ENCODE measurements at regions not wholly inside any gene's neighbourhood (a gene's known extent, or its start where the extent isn't known, plus 50 kb on each side); places are given as distances from the start of the nearest gene placed in this dataset.
A peak's percentile ranks its signal among the peaks of the same experiment; 100 is the strongest.
"Not testable (repeated sequence)": the region's sequence is repeated elsewhere in the genome, so short reads cannot be mapped to it uniquely, and the experiment has no call there.

DNA sequence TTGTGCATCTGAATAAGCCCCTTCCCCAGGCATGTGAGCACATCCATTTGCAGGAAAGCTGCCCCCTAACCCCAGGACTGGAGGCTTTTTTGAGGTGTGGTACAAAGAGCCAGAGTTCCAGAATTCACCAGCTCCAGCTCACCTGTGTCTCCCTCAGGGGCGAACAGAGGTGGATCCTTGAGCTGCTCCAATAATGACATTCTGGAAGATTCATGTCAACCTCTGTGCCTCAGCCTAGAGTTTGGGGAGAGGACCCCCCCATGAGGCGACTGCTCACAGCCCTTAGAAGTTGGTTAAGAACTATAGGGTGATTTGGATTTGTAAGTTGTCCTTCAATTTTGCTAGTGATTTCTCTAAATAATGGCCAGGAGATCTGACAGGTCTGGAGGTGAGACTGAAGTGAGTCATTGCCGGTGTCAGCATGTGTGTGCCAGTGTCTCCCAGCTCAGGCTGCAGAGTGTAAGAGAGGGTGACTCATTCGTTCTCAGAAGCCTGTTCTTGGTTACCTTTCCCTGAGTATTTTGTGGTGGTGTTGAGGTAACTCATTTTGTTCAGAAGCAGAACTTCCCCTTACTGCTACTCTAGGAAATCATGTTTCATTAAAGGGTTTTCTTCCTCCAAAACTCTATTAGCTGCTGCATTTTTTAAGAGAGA, 136.9 kb upstream of the TOPAZ1 start:
- DNase-seq: no peak

DNA sequence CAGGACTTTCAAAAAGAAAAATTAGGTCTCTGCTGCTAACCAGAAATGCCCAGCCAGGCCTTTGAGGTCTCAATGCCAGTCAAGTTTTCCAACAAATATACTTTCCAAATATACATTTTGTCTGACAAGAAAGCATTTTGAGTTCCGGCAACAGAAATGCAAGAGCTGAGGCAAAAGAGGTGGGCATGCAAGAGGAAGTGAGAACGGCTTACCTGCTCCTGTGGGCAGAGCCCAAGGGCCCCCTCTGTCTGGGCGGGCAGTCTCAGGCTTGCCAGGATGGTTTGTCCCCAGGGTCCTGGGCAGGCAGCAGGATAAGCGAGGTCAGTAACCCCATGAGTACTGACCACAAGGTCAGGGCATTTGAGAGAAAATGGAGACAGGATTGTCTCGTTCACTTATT, 136.1 kb upstream of the TOPAZ1 start:
- DNase-seq: no peak

DNA sequence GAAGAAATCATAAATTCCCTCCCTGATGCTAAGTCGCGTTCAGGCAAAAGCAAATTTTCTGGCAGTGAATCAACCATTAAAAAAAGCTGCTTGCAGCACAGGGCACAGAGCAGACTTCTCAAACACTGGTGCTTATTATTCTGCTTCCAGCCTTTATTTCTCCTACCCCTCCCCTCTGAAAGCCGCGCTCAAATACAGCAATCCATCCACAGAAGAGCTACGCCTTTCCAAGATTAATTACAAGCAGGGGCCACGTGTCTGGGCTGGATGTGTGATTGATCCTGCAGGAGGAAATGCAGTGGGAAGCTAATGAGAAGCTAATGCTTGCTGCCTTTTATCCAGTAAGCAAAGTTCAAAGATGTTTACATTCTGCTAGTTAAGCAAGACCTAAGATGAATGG, 134.9 kb upstream of the TOPAZ1 start:
- DNase-seq: no peak

DNA sequence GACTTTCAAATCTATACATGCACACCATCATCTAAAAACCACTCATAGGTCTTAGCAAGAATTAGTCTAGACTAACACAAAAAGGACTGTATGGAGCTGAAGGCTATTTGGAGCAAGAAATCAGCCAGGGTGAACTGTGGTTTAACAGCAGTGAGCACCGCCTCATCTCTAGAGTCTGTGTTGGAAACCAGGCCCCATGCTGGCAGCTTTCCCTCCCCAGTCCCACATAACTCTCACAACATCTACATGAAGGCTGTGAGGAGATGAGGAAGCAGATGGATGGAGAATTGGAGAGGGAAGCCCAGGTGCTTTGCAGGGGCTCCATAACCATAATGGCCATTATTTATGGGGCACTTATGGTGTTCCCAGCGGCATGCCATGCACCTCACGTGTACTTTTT, 133.2 kb upstream of the TOPAZ1 start:
- no peak for DNase-seq

DNA sequence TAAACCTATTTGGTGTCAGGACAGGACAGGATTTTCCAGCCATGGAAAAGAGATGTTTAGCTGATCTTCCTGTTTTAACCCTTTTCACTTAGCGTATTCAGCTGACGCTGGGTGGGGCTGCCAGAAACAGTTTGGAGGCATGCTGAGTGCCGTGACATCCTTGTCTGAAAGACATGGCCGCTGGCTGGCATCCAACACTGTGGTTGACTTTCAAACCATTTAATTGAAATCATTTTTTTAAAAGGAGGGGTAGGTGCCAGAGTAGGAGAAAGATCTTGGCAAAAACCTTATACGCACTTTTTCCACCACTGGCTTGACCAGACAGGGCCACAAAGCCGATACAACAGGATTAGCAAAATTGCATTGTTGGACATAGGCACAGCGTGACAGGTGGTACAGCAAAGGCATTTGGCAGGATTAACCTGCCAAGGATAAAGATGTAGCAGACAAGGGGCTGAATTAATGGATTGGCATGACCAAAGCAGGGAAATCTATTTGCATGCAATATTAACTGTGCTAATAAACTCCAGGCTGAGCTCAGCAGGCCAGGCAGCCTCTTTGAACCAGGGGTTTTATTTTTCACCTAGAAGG, 131.8 kb upstream of the TOPAZ1 start:
- DNase-seq: no peak

DNA sequence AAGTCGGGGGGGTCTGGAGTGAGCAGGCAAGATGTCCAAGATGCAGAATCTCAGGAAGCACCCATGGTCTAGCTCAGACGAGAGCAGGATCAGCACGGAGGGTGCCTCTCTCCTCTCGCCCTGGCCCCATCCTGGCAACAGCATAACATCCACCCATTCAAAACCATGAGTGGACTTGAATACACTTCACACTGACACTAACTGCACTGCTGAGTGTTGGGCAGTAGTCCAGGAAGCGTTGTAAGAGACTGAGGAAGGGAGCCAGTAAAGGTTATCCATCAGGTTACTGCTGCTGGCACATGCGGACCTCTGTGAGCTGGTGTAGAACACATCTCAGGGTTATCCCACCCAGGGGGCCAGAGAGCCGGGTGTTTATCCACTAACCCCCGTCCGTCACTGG, 131.0 kb upstream of the TOPAZ1 start:
- DNase-seq: no peak

DNA sequence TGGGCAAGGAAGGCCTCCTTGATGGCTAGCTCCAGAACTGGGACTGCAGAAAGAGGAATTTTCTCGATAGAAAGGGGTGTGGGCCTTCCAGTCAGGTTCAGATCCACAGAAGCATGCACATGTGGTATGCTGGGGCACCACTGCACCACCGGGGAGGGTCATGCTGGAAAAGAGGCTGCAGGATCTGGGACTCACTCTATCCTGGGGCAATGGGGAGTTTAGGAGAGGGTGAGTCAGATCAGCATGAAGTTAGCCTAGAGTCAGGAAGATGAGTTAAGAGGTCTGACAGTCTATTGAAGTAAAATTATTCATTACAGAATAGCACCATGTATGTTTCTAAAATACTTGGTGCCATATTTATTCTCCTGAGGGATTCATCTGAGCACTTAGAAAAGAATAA, 130.2 kb upstream of the TOPAZ1 start:
- DNase-seq: no peak

DNA sequence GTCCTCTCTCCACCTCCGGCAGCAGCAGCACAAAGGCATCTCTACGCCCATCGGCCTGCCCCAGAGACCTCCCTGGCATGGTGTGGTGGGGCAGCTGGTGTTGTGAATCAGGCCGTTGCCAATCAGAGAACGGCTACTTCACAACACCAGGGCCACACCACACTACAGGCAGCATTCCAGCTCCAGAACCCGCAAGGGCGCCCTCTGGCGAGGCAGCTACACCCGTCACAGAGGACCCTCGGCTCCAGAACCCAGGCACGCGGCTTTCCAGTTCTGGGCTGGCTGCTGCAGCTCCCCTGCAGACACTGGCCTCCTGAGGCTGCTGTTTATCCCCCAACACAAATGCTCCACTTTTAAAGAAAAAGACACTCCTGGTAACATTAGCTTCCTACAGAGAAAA, 127.5 kb upstream of the TOPAZ1 start:
- peak; percentile 17 to 27 for DNase-seq

DNA sequence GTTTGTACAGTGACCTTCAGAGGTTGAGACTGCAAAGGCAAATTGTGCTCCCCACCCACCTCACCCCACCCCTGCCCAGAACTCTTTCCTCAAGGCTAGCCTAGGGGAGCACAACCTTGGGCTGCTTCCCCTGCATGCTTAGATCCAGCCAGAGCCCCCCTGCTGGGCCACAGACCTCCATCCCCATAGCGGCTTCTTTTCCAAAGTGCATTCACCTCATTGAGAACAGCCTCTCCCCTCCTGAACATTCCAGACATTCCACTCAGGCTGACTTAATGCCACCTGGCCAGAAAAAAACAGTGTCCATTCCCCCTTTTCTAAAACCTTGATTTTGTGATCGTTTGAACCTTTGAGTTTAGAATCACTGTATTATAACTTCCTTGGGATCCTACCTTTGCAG, 124.4 kb upstream of the TOPAZ1 start:
- no peak for DNase-seq

DNA sequence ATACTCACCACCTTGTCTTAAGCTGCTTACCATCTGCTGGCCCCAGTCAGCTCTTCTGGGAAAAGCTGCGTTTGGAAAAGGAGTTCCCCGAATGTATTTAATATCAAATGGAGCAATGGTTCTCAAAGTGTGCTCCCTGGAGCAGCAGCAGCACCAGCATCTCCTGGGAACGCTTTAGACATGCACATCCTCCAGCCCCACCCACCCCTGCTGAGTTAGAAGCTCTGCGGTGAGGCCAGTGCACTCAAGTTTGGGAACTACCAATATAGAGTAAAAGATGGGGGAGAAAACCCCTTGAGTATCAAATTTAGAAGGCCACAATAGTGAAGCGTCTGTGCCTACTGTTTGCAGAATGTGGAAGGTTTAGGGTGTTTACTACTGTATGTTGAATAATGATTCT, 124.0 kb upstream of the TOPAZ1 start:
- no peak for DNase-seq

DNA sequence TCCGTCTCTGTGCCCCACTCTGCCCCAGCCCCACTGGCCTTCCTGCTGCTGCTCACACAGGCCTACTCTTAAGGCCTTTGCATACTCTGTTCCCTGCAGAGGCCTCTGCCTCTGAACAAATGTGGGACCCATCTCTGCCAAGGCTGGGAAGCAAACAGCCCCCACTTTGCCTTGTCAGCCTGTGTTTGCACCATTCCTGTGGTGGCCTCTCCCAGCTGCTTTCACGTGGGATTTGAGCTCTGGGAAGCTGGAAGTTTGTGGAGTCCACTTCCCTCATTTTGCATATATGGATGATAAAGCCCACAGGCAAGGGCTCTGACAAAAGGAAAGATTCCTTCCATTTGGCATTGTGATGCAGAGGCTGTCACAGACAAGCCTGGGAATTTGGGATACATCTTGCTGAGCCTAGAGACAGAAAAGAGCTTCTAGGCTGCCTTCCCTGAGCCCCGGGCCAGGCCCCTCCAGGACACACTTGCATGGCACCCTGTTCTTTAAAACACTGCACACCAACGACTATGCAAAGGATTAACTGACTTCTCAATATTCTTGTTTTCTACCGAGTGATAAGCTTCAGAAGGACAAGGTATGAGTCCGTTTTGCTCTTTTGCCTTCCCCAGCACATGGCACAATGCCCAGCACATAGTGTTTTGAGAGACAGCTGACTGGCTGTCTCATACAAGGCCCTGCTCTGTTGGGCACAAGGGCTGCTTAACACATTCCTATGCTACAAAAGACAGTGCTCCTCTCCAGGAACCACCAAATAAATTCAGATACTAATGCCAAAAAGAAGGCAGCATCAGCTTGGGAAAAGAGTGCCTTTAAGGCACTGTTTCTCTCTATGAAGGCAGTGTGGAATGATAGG, 120.7 kb upstream of the TOPAZ1 start:
- no peak for DNase-seq

DNA sequence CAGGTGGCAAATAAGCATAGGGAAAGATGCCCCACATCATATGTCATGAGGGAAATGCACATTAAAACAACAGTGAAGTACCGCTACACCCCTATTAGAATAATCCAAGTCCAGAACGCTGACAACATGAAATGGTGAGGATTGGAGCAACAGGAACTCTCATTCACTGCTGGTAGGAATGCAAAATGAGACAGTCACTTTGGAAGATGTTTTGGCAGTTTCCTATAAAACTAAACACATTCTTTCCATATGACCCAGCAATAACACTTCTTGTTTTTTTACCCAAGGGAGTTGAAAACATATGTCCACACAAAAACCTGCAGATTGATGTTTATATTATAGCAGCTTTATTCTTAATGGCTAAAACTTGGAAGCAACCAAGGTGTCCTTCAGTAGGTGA, 116.4 kb upstream of the TOPAZ1 start:
- no peak for DNase-seq

DNA sequence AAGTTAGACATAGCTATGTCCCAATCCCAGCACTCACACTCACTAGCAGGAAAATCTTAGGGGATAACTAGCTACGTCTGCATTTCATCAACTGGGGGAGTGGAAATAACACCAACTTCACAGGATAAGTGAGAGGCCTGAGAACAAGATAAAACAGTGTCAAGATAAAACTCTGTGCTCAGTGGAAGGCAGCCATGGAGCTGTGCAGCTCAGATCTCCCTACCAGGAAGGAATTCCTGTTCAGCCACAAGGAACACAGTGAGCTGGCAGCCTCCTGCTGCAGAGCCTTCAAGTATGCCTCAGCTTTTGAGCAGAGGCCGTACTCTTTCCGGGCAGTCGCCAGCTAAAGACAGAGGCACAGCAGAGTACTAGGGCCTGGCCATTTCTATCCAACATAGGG, 115.8 kb upstream of the TOPAZ1 start:
- no peak for DNase-seq

DNA sequence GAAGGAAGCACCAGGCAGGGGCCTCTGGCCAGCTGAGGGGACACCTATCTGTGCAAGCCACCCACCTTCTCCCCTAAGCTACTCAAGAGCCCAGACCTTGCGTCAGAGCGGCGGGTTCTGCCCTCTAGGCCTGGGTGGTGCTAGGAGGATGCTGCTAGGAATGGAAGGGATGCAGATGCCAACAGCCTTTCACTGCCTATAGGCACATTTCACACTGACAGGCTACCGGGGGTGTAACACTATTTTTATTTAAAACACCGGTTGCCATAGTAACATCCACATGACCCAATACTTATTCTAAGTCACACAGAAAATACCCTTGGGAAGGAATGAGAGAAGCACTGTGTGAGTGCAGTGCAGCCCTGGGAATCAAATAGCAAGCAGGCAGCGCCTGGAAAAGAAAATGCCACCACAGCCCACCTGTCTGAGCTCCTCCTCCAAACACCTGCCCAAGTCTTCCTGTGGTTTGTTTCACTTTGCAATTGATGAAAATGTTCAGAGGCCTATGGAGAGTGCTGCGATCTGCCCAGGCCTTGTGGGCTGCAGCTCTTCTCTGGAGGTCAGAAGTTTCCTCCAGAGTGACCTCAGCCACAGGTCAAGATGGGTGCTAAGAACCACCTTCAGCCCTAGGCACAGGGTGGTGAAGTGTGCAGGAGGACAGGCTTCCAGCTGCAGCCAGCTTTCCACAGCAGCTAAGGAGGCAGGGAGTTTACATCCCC, 113.5 kb upstream of the TOPAZ1 start:
- DNase-seq: no peak

DNA sequence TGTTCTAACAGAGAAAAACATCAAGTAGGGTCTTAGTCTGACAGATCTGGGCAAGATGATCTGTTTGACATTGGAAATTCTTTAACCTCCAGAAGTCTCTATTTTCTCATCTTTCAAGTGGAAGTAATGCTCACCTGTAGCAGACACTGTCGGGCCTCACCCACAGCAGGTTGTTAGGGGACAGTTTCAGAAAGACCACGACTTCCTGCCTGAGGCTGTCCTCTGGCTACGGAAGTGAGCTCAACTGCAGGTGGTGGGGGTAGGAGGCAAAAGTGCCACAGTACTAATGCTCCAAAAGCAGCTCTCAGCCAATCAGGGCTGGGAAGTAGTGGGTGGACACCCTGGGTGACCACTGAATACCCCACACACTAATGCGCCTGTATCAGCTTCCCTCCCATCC, 111.4 kb upstream of the TOPAZ1 start:
- DNase-seq: no peak

DNA sequence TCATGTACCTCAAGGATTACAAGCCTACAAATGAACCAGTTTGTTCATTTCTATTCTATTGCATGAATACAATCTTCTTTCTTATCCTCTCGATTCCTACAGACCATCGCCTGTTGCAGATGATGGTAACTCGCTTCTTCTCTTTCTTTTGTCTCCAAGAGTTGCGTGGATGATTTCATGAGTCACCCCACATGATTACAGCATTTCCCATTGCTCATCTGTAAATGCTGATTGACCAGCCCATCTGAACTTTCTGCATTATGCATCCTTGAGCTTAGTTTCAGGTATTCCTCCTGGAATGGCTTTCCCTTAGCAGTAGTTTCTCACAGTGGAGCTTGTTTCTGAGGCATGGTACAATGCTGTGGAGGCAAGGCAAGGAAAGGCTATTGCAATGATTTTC, 109.6 kb upstream of the TOPAZ1 start:
- DNase-seq: no peak

DNA sequence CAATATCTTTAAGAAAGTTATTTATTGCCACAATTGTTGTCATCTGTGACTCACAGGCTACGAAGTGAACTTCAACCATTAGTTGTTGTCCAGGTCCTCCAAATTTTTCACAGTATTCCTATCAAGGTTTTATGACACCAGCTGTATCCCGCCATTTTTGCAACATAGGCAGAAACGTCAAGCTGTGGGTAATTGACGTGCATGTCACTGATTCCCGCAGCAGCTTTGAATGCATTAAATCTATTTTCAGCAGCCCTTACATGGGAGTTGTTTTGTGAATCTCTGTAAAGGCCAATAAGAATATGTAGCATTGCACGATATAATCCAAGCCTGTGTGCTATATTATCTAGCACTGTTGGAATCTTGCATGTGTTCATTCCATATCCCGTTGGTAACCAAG, 109.1 kb upstream of the TOPAZ1 start:
- DNase-seq: no peak

DNA sequence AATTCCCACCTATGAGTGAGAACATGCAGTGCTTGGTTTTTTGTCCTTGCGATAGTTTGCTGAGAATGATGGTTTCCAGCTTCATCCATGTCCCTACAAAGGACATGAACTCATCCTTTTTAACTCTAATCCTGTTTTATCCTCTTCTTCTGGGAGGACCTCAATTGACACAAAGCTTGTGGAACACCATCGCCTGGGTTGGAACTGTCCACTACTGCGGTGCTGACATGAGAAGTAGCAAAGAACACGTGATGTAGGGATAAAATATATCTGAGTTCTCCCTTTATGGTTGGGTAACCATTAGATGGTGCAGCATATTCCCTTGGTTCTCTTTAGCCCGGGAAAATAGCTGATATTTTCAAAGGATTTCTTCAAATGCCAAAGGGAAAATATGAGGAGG, 105.3 kb upstream of the TOPAZ1 start:
- DNase-seq: no peak

DNA sequence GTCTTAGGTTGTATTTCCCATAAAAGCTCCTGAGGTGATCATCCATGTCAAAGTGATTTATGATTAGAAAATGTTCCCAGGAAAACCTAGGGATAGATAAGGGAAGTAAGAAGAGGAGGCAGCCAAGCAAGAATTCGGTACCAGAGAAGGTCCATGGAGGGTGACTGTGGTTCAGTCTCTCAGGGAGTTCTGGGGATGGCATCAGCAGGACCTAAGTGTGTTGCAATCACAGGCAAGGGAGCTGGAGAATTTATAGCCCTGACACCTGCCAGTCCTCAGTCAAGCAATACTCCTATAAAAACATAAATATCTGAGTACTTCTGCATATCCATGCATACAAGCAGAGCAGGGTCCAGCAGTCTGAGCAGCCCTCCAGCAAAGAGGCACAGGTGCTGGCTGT, 95.6 kb upstream of the TOPAZ1 start:
- DNase-seq: no peak

DNA sequence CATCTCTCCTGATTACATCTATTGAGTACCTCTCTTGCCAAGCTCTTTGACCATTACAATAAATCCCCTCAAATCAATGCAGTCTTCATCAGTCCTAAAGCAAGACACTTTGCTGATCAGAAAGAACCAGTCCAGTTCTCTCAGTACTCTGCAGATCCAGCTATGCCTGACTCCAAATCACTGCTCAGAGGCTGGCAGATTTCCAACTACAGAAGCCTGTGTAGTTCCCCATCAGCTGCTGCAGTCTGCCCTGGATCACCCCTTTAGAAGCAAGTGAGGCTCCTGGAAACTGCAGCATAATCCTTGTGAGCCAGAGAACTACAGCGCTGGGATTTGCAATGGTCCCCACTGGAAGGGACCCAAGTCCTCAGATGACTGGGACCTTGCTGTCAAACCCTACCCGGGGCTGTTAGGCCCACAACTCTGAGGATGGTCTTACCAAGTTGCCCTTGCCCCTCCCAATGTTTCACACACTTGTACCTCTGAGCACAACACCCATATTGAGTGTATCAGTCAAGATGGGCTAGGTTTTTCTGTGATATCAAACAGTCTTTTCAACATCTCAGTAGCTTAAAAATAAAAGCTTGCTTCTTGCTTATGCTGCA, 81.9 kb upstream of the TOPAZ1 start:
- DNase-seq: no peak

DNA sequence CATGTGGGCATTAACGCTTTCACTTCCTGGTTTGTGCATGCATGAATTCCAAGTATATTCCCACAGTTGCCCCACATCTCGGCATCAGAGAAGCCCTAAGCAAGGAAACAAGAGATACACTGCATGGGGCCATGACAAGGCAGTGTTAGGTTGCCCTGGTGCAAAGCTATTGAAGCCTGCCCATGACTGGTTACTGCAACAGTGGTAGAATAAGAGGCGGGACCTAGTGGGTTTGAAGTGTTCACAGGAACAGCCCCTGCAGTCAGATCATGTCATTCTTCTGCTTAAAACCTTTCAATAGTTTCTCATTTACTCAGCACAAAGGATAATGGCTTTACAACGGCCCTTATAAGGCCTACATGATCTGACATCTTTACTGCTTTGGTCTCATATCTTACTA, 80.9 kb upstream of the TOPAZ1 start:
- DNase-seq: no peak

DNA sequence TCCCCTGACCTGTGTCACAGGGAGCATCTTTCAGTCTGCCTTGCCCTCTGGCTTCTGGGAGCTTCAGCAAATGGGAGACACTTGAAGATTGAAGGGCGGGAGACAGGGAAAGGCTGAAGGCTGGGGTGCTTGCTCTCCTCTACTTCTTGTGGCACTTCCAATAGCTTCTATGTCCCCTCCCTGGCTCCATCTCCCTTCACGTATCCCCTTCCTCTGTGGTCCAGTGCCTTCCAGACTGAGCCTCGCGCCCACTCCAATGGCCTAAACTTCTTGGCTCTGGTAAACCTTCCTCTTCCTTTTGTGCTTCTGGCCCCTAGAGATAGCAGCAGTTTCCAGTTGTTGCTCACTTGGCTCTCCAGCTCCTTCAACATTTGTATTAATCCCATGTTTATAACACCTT, 69.8 kb upstream of the TOPAZ1 start:
- no peak for DNase-seq

DNA sequence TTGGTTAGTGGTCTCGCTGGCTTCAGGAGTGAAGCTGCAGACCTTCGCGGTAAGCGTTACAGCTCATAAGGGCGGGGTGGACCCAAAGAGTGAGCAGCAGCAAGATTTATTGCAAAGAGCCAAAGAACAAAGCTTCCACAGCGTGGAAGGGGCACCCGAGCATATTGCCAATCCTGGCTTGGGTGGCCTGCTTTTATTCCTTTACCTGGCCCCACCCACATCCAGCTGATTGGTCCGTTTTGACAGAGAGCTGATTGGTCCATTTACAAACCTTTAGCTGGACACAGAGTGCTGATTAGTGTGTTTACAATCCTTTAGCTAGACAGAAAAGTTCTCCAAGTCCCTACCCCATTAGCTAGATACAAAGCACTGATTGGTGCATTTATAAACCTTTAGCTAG, 69.0 kb upstream of the TOPAZ1 start:
- not testable (repeated sequence) for DNase-seq
